ENCODE measurements at regions not wholly inside any gene's neighbourhood (a gene's known extent, or its start where the extent isn't known, plus 50 kb on each side); places are given as distances from the start of the nearest gene placed in this dataset.

DNA sequence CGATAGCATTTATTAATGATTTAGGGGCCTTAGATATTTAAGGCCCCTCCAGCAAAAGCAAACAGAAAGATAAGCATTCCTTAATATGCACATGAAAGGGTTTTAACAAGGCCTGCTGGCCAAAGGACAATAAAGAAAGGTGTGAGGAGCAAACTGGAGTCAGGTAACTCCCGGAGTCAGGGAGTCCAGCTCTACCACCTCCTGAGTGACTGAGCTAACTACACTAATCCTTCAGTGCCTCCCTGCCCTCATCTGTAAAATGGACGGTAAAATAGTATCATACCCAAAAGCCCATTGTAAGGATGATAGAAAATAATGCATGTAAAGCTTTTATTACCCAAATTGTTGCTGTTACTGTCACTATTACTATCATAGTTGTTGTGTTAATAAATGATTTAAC, 161.7 kb downstream of the SIPA1L2 start (continued):
- no peak for TF ChIP-seq ZNF23 (CRISPR knock-in tag; IDR thresholded peaks at IDR 0.05)
- TF ChIP-seq RCOR1 (IDR thresholded peaks at IDR 0.05; ENCODE audit: borderline replicate concordance in 1 of 2, low read depth in 2 of 2, low read length in 2 of 2): no peak
- TF ChIP-seq ZNF699 (CRISPR knock-in tag; IDR thresholded peaks at IDR 0.05; ENCODE audit: insufficient replicate concordance): no peak
- TF ChIP-seq CBFA2T2 (conservative IDR thresholded peaks at IDR 0.05): no peak
- TF ChIP-seq, protein P1, sequence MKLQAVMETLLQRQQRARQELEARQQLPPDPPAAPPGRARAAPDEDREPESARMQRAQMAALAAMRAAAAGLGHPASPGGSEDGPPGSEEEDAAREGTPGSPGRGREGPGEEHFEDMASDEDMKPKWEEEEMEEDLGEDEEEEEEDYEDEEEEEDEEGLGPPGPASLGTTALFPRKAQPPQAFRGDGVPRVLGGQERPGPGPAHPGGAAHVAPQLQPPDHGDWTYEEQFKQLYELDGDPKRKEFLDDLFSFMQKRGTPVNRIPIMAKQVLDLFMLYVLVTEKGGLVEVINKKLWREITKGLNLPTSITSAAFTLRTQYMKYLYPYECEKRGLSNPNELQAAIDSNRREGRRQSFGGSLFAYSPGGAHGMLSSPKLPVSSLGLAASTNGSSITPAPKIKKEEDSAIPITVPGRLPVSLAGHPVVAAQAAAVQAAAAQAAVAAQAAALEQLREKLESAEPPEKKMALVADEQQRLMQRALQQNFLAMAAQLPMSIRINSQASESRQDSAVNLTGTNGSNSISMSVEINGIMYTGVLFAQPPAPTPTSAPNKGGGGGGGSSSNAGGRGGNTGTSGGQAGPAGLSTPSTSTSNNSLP (IDR thresholded peaks at IDR 0.05; ENCODE audit: borderline replicate concordance, low read depth, low read length): no peak
- no peak for TF ChIP-seq POLR3A (IDR thresholded peaks at IDR 0.05; ENCODE audit: borderline replicate concordance, extremely low read depth, insufficient read depth, insufficient read length)
- no peak for TF ChIP-seq ZSCAN29 (IDR thresholded peaks at IDR 0.05)
- TF ChIP-seq TAF15 (IDR thresholded peaks at IDR 0.05; ENCODE audit: low read depth, low read length): no peak
- TF ChIP-seq ZNF444 (CRISPR knock-in tag; IDR thresholded peaks at IDR 0.05): no peak
- TF ChIP-seq U2AF2 (optimal IDR thresholded peaks at IDR 0.05; ENCODE audit: low read depth, low read length): no peak

Data from K562 (cell line).